Stimulated activated CD4-positive, alpha-beta T cell treated with anti-CD3 and anti-CD28 coated beads, Interleukin-4, amount 100 ng/mL, for 4 hours (primary cell): ENCODE measurements at regions not wholly inside any gene's neighbourhood (a gene's known extent, or its start where the extent isn't known, plus 50 kb on each side); places are given as distances from the start of the nearest gene placed in this dataset.

ENCODE experiments used
- DNase-seq, 2 experiments: peaks; one replicate each; pipeline ENCODE4 v3.0.0-alpha.2; 2020

- DNase-seq, result peak; percentile 49 to 61
Measured at GRCh38 chr15:79184465-79184892, 93.9 kb upstream of the RASGRF1 start.

- DNase-seq, result no peak
Measured at GRCh38 chr15:79180318-79180717, 89.7 kb upstream of the RASGRF1 start.

GRCh38 chr15:79179597-79179996 is 89.0 kb upstream of the RASGRF1 start:
- no peak for DNase-seq

- no peak for DNase-seq
Measured at GRCh38 chr15:79179108-79179561, 88.6 kb upstream of the RASGRF1 start.

GRCh38 chr15:79178594-79178993 is 88.0 kb upstream of the RASGRF1 start:
- no peak for DNase-seq

GRCh38 chr15:79176151-79176550 is 85.6 kb upstream of the RASGRF1 start:
- no peak for DNase-seq

GRCh38 chr15:79172801-79173460 is 82.4 kb upstream of the RASGRF1 start:
- no peak for DNase-seq

- DNase-seq, result no peak
Measured at GRCh38 chr15:79172032-79172481, 81.5 kb upstream of the RASGRF1 start.

- DNase-seq, result no peak
Measured at GRCh38 chr15:79171320-79172031, 80.9 kb upstream of the RASGRF1 start.

- no peak for DNase-seq
Measured at GRCh38 chr15:79170256-79170664, 79.7 kb upstream of the RASGRF1 start.

- no peak for DNase-seq
Measured at GRCh38 chr15:79169526-79170133, 79.0 kb upstream of the RASGRF1 start.

- DNase-seq, result no peak
Measured at GRCh38 chr15:79168922-79169456, 78.4 kb upstream of the RASGRF1 start.

- no peak for DNase-seq
Measured at GRCh38 chr15:79167776-79168175, 77.2 kb upstream of the RASGRF1 start.

GRCh38 chr15:79166311-79166955 is 75.9 kb upstream of the RASGRF1 start:
- no peak for DNase-seq

GRCh38 chr15:79164465-79164864 is 73.9 kb upstream of the RASGRF1 start:
- no peak for DNase-seq

- DNase-seq, result no peak
Measured at GRCh38 chr15:79164043-79164442, 73.5 kb upstream of the RASGRF1 start.

GRCh38 chr15:79163395-79163794 is 72.8 kb upstream of the RASGRF1 start:
- no peak for DNase-seq

GRCh38 chr15:79161837-79162508 is 71.4 kb upstream of the RASGRF1 start:
- DNase-seq, result no peak

- DNase-seq, result no peak
Measured at GRCh38 chr15:79160211-79160610, 69.6 kb upstream of the RASGRF1 start.

GRCh38 chr15:79157631-79158592 is 67.3 kb upstream of the RASGRF1 start:
- no peak for DNase-seq

- DNase-seq, result no peak
Measured at GRCh38 chr15:79156704-79157375, 66.3 kb upstream of the RASGRF1 start.
